ENCODE measurements at regions not wholly inside any gene's neighbourhood (a gene's known extent, or its start where the extent isn't known, plus 50 kb on each side); places are given as distances from the start of the nearest gene placed in this dataset.

DNA sequence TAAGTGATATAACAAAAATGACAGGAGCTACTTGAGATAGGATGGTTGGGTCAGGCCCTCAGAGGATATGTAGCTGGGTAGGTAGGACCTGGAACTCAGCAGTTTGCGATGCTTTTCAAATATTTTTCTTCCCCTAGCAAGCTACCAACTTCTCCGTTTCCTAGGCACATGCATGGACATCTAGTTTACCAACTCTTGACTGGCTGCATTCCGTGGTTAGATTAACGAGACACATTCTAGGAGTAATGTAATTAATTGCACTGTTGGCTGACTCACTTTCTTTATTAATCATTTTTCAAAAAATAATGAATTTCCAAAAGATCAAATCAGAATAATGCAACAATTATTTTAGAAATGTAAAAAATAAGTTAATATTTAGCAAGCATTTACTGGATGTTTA, 95.9 kb downstream of the MACIR start:
- in situ Hi-C loops (cut with MboI; ENCODE audit: low sequenced_read_pairs): no loop called here
- DNase-seq (ENCODE audit: low spot score in 2 of 2): no peak
- Histone ChIP-seq H3K4me1 (no peaks in the 10 kb centered on the region), H3K27me3 (ENCODE audit: low read depth) (0 out of 2 replicates have a peak, but pooled peaks cover 7% of the 10 kb centered on the region), H3K4me3 (no peak overlapping the region), H3K9me3 (no peaks in the 10 kb centered on the region), H3K36me3 (replicated peaks) (no peaks in the 10 kb centered on the region)

DNA sequence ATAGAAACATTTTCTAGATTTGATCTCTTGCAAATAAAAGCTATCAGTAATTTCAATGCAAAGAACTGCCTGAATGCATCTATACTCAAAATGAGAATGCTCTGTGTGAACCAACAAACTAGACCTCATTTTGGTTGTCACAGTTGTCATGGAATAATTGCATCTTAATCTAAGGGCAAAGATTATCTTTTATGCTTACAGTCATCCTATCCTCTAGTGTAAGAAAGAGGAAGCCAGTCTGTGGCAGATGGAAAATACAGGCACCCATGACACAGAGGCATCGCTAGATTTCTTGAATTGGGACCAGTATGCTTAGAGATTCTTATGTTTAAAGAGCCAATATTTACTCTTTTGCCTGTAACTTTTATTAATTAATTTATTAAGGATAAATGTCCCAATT, 95.0 kb downstream of the MACIR start:
- in situ Hi-C loops (cut with MboI; ENCODE audit: low sequenced_read_pairs): no loop called here
- Histone ChIP-seq H3K9me3 (no peaks in the 10 kb centered on the region), H3K4me1 (no peaks in the 10 kb centered on the region), H3K27me3 (ENCODE audit: low read depth) (0 out of 2 replicates have a peak, but pooled peaks cover 7% of the 10 kb centered on the region), H3K36me3 (replicated peaks) (no peaks in the 10 kb centered on the region), H3K4me3 (no peak overlapping the region)
- no peak for DNase-seq (ENCODE audit: low spot score in 2 of 2)

DNA sequence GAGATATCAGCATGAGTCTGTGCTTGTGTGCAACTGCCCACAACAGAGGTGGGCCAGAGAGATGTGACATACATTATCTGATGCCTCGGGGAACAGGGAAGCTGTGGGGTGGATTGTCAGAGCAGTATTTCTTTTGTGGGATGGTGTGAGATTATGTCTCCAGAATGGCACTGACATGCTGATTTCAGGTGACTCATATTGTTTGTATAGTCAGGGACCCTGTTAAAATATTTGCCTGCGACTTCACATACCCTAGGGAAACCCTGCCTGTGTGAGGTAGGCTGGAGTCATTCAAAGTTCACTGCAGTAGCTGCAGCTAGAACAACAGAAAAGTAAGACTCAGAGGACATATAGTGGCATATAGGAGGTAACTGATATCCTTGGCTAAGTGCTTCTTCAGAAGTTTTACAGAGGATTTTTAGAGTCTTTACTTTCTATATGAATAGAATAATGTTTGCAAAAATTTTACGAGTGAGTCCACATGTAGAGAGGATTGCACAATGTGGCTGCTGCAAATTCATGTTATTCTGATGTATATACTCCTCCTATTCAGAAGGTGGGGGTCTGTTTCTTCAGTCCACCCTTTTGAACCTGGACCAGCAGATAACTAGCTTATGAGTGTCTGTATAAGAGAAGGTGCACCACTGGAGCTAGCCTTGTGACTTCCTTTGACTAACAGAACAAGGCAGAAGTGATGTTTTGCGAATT, 89.3 kb downstream of the MACIR start:
- DNase-seq (ENCODE audit: low spot score in 2 of 2): peak in 1 of 2 experiments; percentile 20
- in situ Hi-C loops (cut with MboI; ENCODE audit: low sequenced_read_pairs): no loop called here
- no peak overlapping the region for H3K4me3 ChIP-seq

DNA sequence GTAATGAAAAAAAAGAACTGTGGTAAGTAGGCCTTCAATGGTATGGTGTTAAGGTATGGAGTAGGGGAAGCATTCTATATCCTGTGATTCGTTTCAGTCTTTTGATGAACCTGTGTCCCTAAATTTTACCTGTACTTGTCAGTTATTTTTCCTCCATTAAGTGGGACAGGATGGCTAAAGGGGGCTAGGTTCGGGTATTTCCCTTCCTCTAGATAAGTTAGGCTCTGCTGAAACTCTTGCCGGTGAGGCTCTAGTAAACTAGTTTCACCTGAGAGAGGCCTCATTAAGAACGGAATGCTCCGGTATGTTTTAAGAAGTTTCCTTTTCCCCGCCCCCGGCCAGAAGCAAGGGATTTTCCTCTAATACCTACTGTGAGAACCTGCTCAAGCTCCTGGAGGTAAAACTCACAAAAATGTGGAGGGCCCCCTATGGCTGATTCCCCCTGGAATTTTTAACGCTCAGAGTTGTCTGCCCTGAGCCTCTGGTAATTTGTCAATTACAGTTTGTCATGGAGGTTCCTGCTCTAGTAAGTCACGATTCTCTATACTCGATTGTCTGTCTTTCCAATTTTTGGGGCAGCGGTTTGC, 87.7 kb downstream of the MACIR start:
- in situ Hi-C loops (cut with MboI; ENCODE audit: low sequenced_read_pairs): no loop called here
- DNase-seq (ENCODE audit: low spot score in 2 of 2): no peak
- Histone ChIP-seq H3K4me1 (no peaks in the 10 kb centered on the region; the same call in 1 of the 2 replicates), H3K4me3 (no peak overlapping the region), H3K27me3 (ENCODE audit: low read depth) (no peaks in the 10 kb centered on the region), H3K36me3 (replicated peaks) (no peaks in the 10 kb centered on the region), H3K9me3 (no peaks in the 10 kb centered on the region)

More for the DNA sequence above, 89.3 kb downstream of the MACIR start:
- H3K9me3 ChIP-seq: no peaks in the 10 kb centered on the region
- H3K36me3 ChIP-seq (replicated peaks): no peaks in the 10 kb centered on the region
- H3K27me3 ChIP-seq (ENCODE audit: low read depth): no peaks in the 10 kb centered on the region
- no peaks in the 10 kb centered on the region; the same call in 1 of the 2 replicates for H3K4me1 ChIP-seq

DNA sequence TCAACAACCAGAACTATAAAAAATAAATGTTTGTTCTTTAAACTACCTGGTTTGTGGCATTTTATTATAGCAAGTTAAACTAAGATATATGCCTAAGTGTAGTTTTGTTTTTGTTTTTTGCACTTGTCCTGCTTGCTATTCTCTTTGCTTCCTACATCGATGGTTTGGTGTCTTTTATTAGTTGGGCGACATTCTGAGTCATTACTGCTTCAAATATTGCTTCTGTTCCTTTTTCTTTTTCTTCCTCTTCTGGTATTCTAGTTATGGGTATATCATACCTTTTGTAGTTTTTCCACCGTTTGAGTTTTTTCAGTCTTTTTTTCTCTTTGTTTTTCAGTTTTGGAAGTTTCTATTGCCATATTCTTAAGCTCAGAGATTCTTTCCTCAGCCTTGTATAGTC, 86.9 kb downstream of the MACIR start:
- in situ Hi-C loops (cut with MboI; ENCODE audit: low sequenced_read_pairs): no loop called here
- DNase-seq (ENCODE audit: low spot score in 2 of 2): no peak
- Histone ChIP-seq H3K9me3 (no peaks in the 10 kb centered on the region), H3K27me3 (ENCODE audit: low read depth) (no peaks in the 10 kb centered on the region), H3K4me1 (no peaks in the 10 kb centered on the region; the same call in 1 of the 2 replicates), H3K4me3 (no peak overlapping the region), H3K36me3 (replicated peaks) (no peaks in the 10 kb centered on the region)

DNA sequence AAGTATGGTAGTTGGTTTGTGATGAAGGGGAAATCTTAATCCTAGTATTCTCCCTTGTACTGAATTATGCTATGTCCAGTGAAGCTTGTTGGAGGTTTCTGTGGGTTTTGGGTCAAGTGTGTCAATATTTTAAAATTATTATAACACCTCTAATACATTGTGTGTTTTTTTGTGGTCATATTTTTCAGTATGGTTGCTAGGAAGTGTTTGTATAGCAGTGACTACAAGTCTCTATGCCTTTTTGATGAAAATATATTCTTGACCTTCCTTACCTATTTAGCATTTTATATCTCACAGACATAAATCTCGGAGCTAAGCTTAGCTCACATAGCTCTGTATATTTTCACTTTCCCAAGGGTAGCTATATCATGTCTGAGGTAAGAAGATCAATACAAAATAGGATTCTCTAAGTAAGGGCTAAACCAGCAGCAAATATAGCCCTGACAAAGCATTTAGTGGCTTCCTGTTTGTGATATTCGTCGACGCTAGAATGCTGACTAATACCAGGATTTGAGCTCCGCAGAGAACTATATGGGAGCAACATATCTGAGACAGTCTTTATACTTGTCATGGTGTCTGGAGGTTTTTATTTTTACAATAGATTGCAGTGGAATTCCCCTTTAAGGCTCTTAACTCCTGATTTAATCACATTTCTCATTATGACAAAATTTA, 82.3 kb downstream of the MACIR start:
- Histone ChIP-seq H3K27me3 (ENCODE audit: low read depth) (no peaks in the 10 kb centered on the region), H3K4me1 (no peaks in the 10 kb centered on the region), H3K9me3 (no peaks in the 10 kb centered on the region), H3K36me3 (replicated peaks) (no peaks in the 10 kb centered on the region), H3K4me3 (no peak overlapping the region)
- DNase-seq (ENCODE audit: low spot score in 2 of 2): no peak
- in situ Hi-C loops (cut with MboI; ENCODE audit: low sequenced_read_pairs): no loop called here

DNA sequence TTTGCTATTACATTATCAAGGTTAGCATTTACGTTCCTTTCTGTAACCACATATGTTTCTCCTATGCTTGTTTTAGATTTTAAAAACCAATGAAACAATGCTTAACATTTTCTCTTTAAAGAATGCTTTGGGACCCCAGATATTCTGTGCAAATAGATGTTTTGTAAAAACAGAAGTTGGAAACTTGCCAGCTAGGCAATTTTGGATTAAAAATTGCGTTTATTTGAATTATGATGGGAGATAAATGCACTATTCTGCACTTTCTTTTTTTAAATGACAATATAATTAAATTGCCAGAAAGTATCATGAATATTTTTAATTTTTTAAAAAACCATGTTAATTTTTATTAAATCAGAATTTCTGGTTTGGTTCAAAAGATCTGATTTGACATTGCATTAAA, 81.6 kb downstream of the MACIR start:
- in situ Hi-C loops (cut with MboI; ENCODE audit: low sequenced_read_pairs): no loop called here
- no peak for DNase-seq (ENCODE audit: low spot score in 2 of 2)
- H3K27me3 ChIP-seq (ENCODE audit: low read depth): no peaks in the 10 kb centered on the region
- no peaks in the 10 kb centered on the region for H3K9me3 ChIP-seq
- no peaks in the 10 kb centered on the region for H3K4me1 ChIP-seq
- H3K4me3 ChIP-seq: no peak overlapping the region
- H3K36me3 ChIP-seq (replicated peaks): no peaks in the 10 kb centered on the region

DNA sequence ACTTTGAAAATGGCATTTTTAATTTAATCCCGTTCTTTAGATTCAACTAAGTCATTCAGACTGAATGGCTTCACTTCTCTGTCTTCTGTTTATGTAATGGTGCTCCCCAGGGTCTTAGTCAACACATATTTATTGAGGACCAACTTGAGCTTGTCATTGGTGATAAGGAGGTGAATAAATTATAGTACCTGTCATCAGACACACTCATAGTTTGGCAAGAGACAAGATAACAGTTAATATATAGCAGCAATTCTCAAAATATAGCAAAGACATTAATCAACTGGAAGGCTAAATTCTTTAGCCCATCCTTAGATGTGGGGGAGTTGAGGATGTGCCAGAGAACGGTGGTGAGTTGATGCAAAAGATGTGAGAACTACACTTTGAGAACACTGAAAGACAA, 78.4 kb downstream of the MACIR start:
- H3K4me3 ChIP-seq: no peak overlapping the region
- no peak for DNase-seq (ENCODE audit: low spot score in 2 of 2)
- no peaks in the 10 kb centered on the region for H3K4me1 ChIP-seq
- no peaks in the 10 kb centered on the region for H3K27me3 ChIP-seq (ENCODE audit: low read depth)
- H3K9me3 ChIP-seq: no peaks in the 10 kb centered on the region
- H3K36me3 ChIP-seq (replicated peaks): no peaks in the 10 kb centered on the region
- in situ Hi-C loops (cut with MboI; ENCODE audit: low sequenced_read_pairs): no loop called here

DNA sequence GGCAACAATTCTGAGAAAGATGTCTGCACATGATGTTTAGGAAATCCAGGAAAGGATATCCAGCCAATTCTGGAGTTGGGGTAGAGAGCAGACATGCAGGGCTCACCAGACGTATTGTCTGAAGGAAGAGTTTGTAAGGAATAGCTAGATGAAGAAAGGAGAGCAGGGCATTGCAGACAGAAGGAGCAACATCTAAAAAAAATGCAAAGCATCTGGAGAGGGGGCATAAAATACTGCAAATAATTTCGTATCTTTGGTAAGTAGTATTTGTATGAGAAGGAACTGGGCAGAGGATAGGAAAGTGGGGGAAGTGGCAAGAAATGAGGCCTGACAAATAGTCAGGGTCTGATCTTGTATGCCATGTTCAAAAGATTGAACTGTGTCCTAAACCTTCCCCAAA, 74.8 kb downstream of the MACIR start:
- Histone ChIP-seq H3K9me3 (no peaks in the 10 kb centered on the region), H3K4me1 (no peaks in the 10 kb centered on the region), H3K36me3 (replicated peaks) (no peaks in the 10 kb centered on the region), H3K27me3 (ENCODE audit: low read depth) (no peaks in the 10 kb centered on the region), H3K4me3 (no peak overlapping the region)
- DNase-seq (ENCODE audit: low spot score in 2 of 2): no peak
- in situ Hi-C loops (cut with MboI; ENCODE audit: low sequenced_read_pairs): no loop called here

DNA sequence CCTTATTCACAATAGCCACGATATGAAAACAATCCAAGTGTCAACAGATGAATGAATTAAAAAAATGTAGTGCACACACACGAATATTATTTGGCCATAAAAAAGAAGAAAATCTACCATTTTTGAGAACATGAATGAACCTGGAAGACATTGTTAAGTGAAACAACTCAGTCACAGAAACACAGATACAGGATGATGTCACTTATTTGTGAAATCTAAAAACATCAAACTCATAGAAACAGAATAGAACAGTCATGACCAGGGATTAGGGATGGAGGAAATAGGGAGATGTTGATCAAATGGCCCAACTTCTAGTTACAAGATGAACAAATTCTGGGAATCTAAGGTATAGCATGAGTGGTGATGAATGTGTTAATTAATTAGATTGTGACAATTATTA, 72.3 kb downstream of the MACIR start:
- DNase-seq (ENCODE audit: low spot score in 2 of 2): no peak
- Histone ChIP-seq H3K4me3 (no peak overlapping the region), H3K27me3 (ENCODE audit: low read depth) (peaks cover 4% of the 10 kb centered on the region; the same call in 1 of the 2 replicates), H3K9me3 (no peaks in the 10 kb centered on the region), H3K36me3 (replicated peaks) (no peaks in the 10 kb centered on the region), H3K4me1 (no peaks in the 10 kb centered on the region)
- in situ Hi-C loops (cut with MboI; ENCODE audit: low sequenced_read_pairs): no loop called here

Measured in HAP-1 (cell line).